Neutrophil (primary cell): ENCODE measurements at regions not wholly inside any gene's neighbourhood (a gene's known extent, or its start where the extent isn't known, plus 50 kb on each side); places are given as distances from the start of the nearest gene placed in this dataset.

Source experiments
- H3K27ac ChIP-seq: fragments of 200-600 bp; sonication (generic); 2 replicates; pipeline ENCODE4 v1.5.1; 2016; ENCODE audit warnings: mild to moderate bottlenecking, moderate library complexity
- H3K27me3 ChIP-seq: fragments of 200-600 bp; sonication (generic); 2 replicates; pipeline ENCODE4 v1.6.0; 2016; ENCODE audit warnings: mild to moderate bottlenecking
- H3K36me3 ChIP-seq: fragments of 200-600 bp; sonication (generic); 2 replicates; pipeline ENCODE4 v1.5.1; 2017
- H3K4me1 ChIP-seq, 2 experiments: fragments of 200-600 bp in 1 of 2; sonication (generic) in 1 of 2; 1 replicate in 1 of 2; 2 replicates in 1 of 2; pipeline versions ENCODE4 v1.5.1 to v1.6.1; 2013 to 2016; ENCODE audit warnings: low read depth in 1 of 2, low read length in 1 of 2, mild to moderate bottlenecking in 1 of 2, moderate library complexity in 1 of 2; ENCODE audit not compliant: control insufficient read depth in 1 of 2, insufficient read depth in 1 of 2
- H3K4me3 ChIP-seq, 2 experiments: fragments of 200-600 bp in 1 of 2; sonication (generic) in 1 of 2; 1 replicate in 1 of 2; 2 replicates in 1 of 2; pipeline ENCODE4 v1.5.1; 2013 to 2016; ENCODE audit warnings: low read depth in 1 of 2, low read length in 1 of 2, mild to moderate bottlenecking in 1 of 2, moderate library complexity in 1 of 2
- H3K9me3 ChIP-seq: fragments of 200-600 bp; sonication (generic); 2 replicates; pipeline ENCODE4 v1.5.1; 2016
- CTCF ChIP-seq: fragments of 200-600 bp; sonication (generic); IDR thresholded peaks from 2 replicates; pipeline ENCODE4 v1.5.1; 2016; ENCODE audit warnings: antibody characterized with exemption

- H3K9me3 ChIP-seq = no peaks in the 10 kb centered on the region
- no peaks in the 10 kb centered on the region for H3K27me3 ChIP-seq
- H3K4me3 ChIP-seq = no peak overlapping the region
- H3K36me3 ChIP-seq = no peaks in the 10 kb centered on the region
- no peak for TF ChIP-seq CTCF
- no peak overlapping the region for H3K27ac ChIP-seq
- H3K4me1 ChIP-seq = no peaks in the 10 kb centered on the region
Observed at GRCh38 chr1:5245348-5245747, 590.9 kb downstream of the AJAP1 start.

- TF ChIP-seq CTCF = no peak
- Histone ChIP-seq H3K36me3 (no peaks in the 10 kb centered on the region), H3K4me3 (no peak overlapping the region), H3K4me1 (no peaks in the 10 kb centered on the region), H3K27me3 (no peaks in the 10 kb centered on the region), H3K9me3 (no peaks in the 10 kb centered on the region), H3K27ac (no peak overlapping the region)
Observed at GRCh38 chr1:5244631-5245285, 590.3 kb downstream of the AJAP1 start.

- no peaks in the 10 kb centered on the region for H3K27me3 ChIP-seq
- no peak for TF ChIP-seq CTCF
- no peaks in the 10 kb centered on the region for H3K36me3 ChIP-seq
- no peak overlapping the region for H3K4me3 ChIP-seq
- H3K27ac ChIP-seq = no peak overlapping the region
- H3K4me1 ChIP-seq = no peaks in the 10 kb centered on the region
- no peaks in the 10 kb centered on the region for H3K9me3 ChIP-seq
Observed at GRCh38 chr1:5242850-5243249, 588.4 kb downstream of the AJAP1 start.

- Histone ChIP-seq H3K4me3 (no peak overlapping the region), H3K9me3 (no peaks in the 10 kb centered on the region), H3K4me1 (no peaks in the 10 kb centered on the region), H3K27ac (no peak overlapping the region), H3K36me3 (no peaks in the 10 kb centered on the region), H3K27me3 (no peaks in the 10 kb centered on the region)
- TF ChIP-seq CTCF = no peak
Observed at GRCh38 chr1:5239911-5240310, 585.5 kb downstream of the AJAP1 start.

- no peaks in the 10 kb centered on the region for H3K4me1 ChIP-seq
- TF ChIP-seq CTCF = no peak
- no peak overlapping the region for H3K4me3 ChIP-seq
- no peaks in the 10 kb centered on the region for H3K27me3 ChIP-seq
- no peaks in the 10 kb centered on the region for H3K36me3 ChIP-seq
- no peak overlapping the region for H3K27ac ChIP-seq
- no peaks in the 10 kb centered on the region for H3K9me3 ChIP-seq
Observed at GRCh38 chr1:5238351-5239130, 584.1 kb downstream of the AJAP1 start.
